ENCODE measurements at regions not wholly inside any gene's neighbourhood (a gene's known extent, or its start where the extent isn't known, plus 50 kb on each side); places are given as distances from the start of the nearest gene placed in this dataset.

DNA sequence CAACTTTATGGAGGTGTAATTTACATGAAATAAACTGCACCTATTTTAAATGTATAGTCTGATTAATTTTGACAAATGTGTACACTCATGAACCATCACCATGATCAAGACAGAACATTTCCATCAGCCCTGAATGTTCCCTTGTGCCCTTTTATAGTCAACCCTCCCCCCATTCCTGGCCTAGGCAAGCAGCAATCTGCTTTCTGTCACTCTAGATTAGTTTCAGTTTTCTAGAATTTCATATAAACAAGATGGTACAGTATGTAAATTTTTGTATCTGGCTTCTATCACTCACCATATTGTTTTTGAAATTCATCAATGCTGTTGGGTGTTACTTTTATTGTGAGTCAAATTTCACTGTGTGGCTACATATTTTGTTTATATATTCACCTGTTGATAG is 234.2 kb upstream of the RPS6KA3 start:
- TF ChIP-seq, protein P1, sequence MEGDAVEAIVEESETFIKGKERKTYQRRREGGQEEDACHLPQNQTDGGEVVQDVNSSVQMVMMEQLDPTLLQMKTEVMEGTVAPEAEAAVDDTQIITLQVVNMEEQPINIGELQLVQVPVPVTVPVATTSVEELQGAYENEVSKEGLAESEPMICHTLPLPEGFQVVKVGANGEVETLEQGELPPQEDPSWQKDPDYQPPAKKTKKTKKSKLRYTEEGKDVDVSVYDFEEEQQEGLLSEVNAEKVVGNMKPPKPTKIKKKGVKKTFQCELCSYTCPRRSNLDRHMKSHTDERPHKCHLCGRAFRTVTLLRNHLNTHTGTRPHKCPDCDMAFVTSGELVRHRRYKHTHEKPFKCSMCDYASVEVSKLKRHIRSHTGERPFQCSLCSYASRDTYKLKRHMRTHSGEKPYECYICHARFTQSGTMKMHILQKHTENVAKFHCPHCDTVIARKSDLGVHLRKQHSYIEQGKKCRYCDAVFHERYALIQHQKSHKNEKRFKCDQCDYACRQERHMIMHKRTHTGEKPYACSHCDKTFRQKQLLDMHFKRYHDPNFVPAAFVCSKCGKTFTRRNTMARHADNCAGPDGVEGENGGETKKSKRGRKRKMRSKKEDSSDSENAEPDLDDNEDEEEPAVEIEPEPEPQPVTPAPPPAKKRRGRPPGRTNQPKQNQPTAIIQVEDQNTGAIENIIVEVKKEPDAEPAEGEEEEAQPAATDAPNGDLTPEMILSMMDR (conservative IDR thresholded peaks at IDR 0.05 in 1 of 2, IDR thresholded peaks at IDR 0.05 in 1 of 2; ENCODE audit: extremely low read depth in 1 of 2, insufficient read depth in 1 of 2, low read depth in 1 of 2, low read length in 2 of 2), result no peak
- no peak for TF ChIP-seq EZH2 (IDR thresholded peaks at IDR 0.05; ENCODE audit: borderline replicate concordance, low read length)

Measured in mammary epithelial cell (primary cell).